H4 (cell line): ENCODE measurements at regions not wholly inside any gene's neighbourhood (a gene's known extent, or its start where the extent isn't known, plus 50 kb on each side); places are given as distances from the start of the nearest gene placed in this dataset.

Source experiments
- DNase-seq: peaks from one replicate; pipeline ENCODE4 v3.0.0-alpha.2; 2015; ENCODE audit warnings: low spot score

DNA sequence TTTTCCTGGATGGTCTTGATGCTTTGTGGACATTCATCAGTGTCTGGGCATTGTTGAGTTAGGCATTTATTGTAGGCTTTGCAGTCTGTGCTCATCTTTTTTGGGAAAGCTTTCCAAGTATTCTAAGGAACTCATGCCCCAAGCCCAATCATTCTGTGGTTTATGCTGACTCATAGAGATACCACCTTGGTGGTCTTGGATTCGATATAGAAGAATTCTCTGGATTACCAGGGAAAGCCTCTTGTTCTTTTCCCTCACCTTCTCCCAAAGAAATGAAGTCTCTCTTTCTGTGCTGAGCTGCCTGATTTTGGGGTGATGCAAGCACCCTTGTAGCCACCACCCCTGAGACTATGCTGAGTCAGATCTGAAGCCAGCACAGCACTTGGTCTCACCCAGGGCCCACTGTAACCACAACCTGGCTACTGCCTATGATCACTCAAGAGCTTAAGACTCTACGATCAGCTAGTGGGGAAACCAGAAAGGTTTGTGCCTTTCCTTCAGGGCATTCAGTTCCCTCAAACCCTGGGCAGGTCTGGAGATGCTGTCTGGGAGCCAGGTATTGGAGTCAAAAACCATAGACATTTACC is 422.6 kb downstream of the NUF2 start:
- no peak for DNase-seq

DNA sequence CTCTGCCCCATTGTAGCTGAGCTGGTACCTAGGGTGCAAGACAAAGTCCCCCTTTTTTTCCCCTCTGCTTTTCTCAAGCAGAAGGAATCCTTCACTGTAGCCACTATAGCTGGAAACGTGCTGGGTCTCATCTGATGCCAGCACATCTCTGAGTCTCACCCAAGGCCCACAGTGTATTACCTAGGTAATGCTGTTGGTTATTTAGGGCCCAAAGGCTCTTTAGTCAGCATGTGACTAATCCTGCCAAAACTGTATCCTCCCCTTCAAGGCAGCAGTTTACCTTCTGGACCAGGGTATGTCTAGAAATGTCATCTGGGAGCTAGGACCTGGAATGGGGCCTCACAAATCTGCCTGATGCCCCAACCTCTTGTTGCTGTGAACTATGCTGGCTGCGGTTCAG is 423.4 kb downstream of the NUF2 start:
- DNase-seq, result no peak

DNA sequence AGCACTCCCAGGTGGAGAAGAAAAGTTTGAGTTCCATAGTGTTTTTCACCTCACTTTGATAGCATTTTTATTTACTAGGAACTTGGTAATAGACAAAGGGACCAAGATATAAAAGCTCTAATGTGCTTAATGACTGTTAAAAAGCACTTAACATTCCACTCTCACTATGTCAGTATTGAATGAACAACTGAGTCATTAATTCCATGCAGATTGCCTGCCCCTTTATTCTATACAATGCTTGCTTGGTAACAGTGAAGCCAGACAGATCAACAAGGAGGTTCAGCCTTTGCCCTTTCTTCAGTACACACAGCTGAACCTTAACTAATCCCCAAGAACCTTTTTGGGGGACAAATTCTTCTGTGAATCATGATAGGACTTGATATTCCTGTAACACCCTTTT is 425.5 kb downstream of the NUF2 start:
- no peak for DNase-seq

DNA sequence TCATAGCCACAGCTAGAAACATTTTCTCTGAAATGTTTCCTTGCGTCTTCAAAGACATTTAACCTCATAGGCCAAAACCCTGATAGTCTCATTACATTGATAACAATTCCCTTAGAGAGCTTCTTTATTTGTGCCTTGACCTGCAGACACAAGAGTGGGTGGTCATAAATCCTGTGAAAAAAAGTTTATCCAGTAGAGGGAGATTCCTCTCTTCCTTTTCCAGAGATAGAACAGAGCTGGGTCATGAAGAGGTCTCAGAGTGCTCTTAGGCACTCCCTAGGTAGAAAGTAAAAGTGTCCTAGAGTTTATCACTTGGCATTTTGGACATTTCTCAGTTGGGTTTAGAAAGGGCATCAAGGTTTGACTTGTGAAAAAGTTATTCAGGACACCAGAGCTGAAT is 426.1 kb downstream of the NUF2 start:
- no peak for DNase-seq

DNA sequence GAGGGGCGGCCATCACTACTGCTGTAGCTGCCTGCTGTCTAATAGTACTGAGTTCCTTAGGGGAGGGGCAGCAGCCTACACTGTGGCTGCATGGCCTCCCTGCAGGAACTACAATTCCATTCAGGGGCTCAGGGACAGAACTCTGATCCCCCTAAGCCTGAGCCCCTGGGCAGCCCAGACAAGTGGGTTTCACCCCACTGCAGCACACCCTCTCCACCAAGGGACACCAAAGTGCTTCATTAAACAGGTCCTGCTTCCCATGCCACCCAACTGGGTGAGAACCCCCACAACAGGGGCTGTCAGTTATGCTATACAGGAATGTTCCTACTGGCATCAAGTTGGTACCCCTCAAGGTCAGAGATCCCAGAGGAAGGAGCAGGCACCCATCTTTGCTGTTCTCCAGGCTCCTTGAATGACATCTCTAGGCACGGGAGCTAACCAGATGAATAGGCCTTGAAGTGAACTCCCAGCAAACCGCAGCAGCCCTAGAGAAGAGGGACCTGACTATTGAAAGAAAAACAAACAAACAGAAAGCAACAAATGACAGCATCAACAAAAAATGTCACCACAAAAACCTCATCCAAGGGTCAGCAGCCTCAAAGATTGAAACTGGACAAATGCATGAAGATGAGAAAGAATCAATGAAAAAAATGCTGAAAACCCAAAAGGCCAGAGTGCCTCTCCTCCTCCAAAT is 437.4 kb downstream of the NUF2 start:
- DNase-seq, result peak; percentile 16

DNA sequence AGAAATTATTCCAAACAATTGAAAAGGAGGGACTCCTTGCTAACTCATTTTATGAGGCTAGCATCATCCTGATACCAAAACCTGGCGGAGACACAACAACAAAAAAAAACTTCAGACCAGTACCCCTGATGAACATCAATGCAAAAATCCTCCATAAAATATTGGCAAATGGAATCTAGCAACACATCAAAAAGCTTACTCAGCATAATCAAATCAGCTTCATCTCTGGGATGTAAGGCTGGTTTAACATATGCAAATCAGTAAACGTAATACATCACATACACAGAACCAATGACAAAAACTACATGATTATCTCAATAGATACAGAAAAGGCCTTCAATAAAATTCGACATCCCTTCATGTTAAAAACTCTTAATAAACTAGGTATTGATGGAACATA is 440.1 kb downstream of the NUF2 start:
- no peak for DNase-seq

DNA sequence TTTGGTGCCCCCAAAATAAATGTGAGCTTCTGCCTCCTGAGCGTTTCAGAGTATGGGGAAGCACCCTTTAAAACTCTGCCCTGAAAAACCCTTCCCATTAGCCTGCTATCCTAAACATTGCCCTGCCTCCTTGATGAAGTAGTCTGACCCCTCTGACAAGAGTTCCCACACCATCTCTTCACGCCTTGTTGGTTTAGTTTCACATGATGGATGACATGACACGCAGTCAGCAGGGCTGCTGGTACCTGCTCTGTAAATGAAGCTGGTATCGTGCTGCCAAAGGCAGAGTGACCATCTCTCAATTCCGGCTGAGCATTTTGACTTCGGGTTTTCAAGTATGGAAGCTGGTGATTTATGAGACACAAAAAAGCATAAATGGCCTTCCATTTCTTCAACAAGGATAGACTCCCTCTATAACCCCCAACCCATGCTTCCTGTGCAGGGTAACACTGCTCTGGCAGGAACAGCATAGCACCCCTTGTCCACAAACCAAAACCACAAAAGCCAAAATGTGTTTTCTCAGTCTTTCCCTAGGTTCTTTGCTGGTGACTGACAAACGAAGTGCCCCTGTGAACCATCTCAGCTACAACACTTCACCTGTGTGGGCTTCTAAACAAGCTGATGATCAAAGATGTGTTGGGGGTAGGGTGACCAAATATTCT is 444.6 kb downstream of the NUF2 start:
- no peak for DNase-seq

DNA sequence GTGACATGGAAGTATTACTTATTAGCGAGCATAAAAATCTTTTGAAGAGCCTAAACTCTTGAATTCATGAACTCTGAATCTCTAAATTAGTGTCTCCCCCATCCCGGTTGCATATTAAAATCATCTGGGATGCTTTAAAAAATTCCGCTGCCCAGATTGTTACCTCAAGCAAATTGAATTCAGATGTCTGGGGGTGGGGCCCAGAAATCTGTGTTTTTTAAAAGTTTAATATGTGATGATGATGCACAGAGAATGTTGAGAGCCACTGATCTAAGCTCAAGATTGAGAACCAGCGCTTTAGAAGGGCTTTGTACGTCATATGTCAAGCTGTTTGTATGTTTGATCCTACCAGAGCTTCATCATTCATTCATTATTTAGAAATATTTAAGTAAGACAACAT is 446.8 kb downstream of the NUF2 start:
- no peak for DNase-seq

DNA sequence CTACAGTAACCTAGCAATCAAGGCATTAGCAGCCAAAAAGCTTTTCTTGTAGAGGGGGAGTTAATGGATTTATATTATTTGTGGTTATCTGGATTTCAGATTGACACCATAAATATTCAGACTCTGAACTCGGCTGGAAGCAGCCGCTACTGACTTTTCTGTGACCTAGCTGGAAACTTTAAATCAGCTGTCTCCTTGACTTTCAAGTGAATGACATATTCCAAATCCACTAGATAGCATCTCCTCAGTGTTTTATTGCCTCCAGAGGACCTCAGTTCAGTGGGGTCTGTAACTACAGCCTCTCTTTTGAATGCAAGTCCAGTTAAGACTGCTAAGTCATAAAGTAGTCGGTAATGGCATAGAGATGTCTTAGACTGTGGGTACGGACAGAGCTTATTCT is 448.5 kb downstream of the NUF2 start:
- no peak for DNase-seq

DNA sequence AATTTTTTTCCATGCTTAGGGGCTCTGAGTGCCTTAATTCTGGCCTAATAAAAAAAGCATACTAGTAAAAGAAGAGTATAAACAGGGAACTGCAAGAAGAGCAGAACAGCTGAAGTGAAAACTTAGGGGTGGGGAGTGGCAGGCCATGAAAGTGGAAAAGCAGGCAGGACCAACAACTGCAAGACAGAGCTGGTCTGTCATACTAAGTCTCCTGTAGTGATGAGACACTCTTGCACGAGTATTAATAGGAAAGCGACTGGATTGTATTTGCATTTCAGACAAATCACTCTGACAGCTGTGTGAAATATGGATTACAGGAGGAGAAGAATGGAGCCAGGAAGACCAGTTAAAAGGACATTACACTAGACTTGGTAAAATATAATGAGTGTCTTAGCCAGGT is 449.9 kb downstream of the NUF2 start:
- DNase-seq, result no peak

DNA sequence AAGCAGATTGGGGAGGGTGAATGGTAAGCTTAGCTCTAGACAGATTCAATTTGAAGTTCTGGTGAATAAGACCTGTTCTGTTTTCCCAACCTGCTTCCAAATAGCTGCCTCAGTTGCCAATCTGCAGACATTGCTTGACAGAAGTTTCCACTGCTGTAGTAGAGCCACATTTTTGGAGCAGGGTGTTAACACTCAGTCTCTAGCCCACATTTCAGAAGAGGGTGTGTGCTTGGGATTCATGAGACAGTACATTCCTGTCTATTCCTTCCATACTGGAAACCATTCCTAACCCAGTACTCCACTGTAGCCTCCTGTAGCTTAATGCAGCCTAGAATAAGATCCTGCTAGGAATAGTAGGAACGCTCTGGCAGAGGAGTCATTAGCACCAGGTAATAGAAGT is 450.5 kb downstream of the NUF2 start:
- DNase-seq, result no peak

DNA sequence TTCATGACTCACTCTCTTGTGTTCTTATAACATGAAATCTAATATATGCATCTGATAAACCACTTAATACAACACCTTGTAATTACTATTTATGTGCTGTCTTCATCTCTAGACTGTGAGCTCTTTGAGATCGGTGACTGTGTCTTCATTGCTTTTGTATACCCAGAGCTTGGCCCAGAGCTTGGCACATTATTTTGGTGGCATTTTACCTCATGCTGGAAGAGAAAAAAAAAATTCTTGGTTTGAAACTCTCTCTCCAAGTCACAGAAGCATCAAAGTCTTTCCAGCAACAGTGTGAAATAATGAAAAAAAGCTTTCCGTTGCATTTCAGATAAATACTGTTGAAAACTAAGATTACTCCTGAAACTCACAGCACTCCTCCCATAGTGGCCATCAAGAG is 451.6 kb downstream of the NUF2 start:
- no peak for DNase-seq

DNA sequence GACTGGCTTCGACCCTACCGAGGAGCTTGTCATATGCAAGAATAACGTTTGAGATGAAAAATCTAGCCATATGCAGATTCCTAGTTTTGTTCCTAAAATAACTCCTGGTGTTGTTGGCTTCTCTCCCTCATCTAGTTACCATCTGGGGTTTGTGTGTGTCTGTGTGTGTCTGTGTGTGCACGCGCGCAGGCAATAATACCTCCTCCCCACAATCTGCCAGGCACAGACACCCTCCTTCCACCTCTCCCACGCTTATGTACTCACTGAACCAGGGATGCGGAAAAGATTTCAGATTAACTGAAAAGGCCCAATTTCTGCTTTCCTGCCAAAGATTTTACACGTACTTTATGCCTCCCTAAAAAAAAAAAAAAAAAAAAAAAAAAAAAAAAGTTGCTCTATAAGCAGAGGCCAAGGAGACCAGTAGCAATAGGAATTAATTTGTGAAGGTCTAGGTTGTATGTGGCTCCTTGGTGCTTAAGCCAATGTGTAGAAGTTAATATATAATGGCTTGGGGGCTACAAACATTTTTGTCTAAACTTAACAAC is 452.7 kb downstream of the NUF2 start:
- DNase-seq, result no peak

DNA sequence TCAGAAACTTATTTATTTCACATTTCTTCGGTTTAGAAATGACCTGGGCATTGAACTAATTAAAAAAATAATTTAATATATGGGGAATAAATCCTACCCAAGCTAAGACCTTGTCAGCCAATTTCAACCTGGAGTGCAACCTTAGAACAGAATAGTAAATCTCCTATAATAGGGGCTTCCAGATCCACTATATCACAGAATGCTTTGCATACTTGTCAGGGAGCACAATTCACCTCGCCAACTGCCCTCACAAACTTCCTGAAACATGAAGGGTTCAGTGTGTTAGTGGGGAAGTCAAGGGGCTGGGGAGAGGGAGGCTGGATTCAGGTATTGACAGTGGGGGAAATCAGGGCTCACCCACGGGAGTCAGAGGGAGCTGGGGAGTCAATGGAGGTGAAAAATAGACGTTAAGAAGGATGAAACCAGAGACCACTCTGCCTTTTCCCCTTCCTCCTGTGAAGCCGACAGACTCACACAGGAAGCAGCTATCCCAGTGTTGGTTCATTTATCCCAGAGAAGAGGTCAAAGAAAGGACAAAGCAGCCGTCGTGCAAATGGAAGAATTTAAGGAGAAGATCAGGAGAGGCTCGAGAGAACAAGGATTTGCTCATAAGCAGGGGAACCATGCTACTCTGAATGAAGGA is 453.3 kb downstream of the NUF2 start:
- no peak for DNase-seq

DNA sequence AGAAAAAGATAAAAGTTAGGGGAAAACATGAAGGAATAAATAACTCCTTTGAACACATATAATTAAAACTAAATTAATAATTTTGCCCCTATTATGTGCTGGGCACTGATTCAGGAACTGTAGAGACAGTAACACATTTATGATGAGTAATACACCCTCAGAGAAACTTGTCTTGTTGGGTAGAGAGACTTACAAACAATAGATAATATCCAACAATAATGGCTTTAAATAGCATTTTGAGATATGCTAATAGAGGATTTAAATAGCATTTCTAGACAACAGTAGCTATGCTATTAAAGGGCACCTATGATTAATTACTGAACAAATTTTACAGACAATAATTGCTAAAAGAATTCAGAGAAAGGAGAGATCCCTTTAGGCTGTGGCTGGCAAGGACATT is 455.5 kb downstream of the NUF2 start:
- no peak for DNase-seq

DNA sequence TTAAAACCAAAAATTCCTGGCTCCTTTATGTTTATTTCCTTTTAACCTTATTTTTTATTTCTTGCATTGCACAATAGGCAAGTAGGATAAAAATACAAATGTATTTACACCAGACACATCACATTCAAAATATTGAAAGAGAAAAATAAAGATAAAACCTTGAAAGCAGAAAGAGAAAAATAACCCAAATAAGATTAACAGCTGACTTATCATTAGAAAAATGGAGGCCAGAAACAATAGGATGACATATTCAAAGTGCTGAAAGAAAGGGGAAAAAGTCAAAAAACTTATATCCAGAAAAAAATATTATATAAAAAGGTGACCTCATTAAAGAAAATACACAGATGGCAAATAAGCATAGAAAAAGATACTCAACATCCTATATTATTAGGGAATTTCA is 459.4 kb downstream of the NUF2 start:
- no peak for DNase-seq

DNA sequence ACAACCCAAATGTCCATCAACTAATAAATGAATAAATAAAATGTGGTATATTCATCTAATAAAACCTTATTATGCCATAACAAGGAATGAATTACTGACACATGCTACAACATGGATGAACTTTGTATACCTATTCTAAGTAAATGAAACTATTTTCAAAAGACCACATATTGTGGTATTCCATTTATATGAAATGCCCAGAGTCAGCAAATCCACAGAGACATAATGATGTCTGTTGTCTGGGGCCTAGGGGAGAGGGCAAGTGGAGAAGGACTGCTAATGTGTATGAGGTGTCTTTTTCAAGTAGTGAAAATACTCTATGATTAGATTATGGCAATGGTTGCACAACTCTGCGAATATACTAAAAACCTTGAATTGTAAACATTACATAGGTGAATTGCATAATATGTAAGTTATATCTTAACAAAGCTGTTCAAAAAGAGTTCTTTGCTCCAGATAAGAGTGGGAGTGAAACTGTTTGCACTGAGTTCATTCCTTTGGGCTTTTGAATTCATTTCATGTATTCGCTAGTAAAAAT is 464.2 kb downstream of the NUF2 start:
- no peak for DNase-seq

DNA sequence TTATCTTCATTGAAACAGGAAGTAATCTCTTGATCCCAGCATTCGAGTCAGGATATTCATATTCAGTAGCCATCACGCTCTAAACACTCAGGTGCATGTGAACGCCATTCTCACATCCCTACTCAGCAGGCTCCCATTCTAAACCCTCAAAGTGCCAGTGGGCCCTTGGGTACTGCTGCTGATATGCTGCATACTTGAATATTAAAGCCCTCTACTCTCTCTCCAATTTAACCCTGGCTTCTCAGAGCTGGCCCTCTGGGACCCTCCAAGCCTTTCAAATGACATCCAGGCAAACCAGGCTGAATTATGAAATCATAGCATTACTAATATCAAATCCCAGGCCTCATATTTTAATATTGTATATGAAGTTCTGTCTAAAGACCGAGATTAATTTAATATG is 468.2 kb downstream of the NUF2 start:
- DNase-seq, result no peak

DNA sequence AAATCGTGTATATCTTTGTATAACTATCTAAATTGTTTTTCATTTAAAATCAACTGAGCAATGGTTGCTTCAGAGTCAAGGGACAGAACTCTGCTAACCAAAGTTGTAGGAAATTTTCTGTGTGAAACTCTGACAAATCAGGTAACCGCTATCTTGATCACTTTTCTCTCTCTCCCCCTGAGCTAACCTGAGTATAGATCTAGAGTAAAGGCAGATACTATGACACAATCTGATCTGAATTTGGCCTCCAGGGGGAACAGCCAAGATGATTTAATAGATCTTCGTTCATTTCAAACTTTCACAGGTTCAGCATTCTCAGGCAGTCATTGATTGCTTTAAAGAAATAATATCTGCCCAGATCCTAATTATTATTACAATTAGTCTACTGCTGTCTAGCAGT is 472.8 kb downstream of the NUF2 start:
- DNase-seq, result no peak

DNA sequence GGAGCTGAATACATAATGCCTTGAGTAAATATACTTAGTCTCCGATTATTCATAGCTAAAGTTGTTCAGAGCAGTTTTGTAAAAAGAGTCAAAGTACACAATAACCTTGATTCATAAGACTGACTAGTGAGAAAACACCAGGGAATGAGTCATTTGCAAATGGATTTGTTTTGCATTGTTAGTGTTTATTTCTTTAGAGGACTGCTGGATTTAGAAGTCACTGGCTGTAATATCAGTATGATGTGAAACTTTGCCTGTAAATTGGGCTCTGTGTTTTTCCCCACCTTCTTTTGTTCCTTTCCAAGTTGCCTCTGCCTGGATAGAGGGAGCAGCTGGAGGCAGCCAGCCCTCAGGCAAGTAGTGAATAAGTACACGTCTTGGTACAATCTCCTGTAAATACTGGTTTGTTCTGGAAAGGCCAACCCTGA is 474.7 kb downstream of the NUF2 start:
- peak; percentile 42 for DNase-seq

DNA sequence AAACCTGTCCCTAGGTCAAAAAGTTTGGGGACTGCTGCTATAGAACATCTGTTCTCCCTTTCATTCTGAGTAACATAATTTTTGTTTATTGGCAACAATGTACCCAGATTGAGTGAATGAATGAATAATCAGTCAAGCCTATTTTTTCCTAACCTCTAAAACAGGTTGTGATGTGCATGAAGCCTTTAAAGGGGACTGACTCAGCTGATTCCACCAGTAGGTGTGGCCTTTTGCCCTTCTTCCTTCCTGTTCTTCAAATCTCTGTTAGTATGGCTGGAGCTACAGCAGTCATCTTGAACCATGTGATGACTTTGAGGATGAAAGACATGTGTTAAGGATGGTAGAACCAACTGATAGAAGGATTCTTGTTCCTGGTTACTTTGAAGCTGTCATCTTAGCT is 476.1 kb downstream of the NUF2 start:
- DNase-seq, result no peak

DNA sequence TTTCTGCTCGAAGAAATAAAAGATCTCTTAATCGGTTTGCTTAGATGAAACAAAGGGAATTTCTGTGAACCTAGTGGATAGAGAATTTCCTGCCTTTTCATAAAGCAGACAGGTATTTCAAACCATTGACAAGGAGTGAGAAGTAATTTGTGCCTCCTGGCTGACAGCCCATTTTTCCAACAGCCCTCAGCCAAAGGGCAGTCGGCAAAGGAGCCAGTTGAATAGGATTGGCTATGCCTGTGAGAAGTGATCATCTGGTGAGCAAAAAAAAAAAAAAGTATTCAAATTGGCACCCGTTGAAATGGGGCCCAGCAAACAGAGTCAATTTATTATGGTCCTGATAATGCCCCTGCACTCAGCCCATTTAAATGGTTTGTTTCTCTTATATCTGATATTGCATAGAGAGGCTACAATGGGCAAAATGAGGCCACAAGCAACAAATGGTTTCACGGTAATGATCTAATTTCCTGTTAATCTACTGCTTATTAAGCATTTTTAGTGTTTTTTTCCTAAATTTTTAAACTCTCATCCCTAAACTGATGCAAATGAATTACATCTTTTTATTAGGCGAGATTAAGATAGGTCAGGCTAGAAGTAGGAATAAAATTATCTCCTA is 477.5 kb downstream of the NUF2 start:
- no peak for DNase-seq
